Tibial nerve (tissue), 4 donors: ENCODE measurements at regions not wholly inside any gene's neighbourhood (a gene's known extent, or its start where the extent isn't known, plus 50 kb on each side); places are given as distances from the start of the nearest gene placed in this dataset.

Source experiments
- DNase-seq, 2 donors: peaks; one replicate each; pipeline ENCODE4 v3.0.0-alpha.2; 2019; ENCODE audit warnings: low spot score in 2 of 2
- H3K27ac ChIP-seq, 4 donors: fragments of 200-600 bp; sonication (generic) in 3 of 4; one replicate each; pipeline ENCODE4 v1.5.1; 2017 to 2019; ENCODE audit warnings: mild to moderate bottlenecking in 1 of 4
- H3K27me3 ChIP-seq, 2 donors: fragments of 200-600 bp; sonication (generic) in 1 of 2; one replicate each; pipeline versions ENCODE4 v1.5.1 to v1.6.0; 2017 to 2019
- H3K36me3 ChIP-seq, 3 donors: fragments of 200-600 bp; sonication (generic); one replicate each; pipeline ENCODE4 v1.5.1; 2018 to 2019
- H3K4me1 ChIP-seq, 4 donors: fragments of 200-600 bp; sonication (generic) in 3 of 4; one replicate each; pipeline ENCODE4 v1.5.1; 2017 to 2019
- H3K4me3 ChIP-seq, 4 donors: fragments of 200-600 bp; sonication (generic) in 3 of 4; one replicate each; pipeline ENCODE4 v1.5.1; 2017 to 2019; ENCODE audit warnings: mild to moderate bottlenecking in 1 of 4, moderate library complexity in 1 of 4
- H3K9me3 ChIP-seq, 4 donors: fragments of 200-600 bp; sonication (generic) in 3 of 4; one replicate each; pipeline ENCODE4 v1.5.1; 2017 to 2019
- CTCF ChIP-seq, 5 experiments: fragments of 200-600 bp in 3 of 5; fragments of 450-650 bp in 2 of 5; sonication (generic) in 3 of 5; IDR thresholded peaks; one replicate each; pipeline ENCODE4 v1.5.1; 2016 to 2019; ENCODE audit warnings: antibody characterized with exemption in 5 of 5, mild to moderate bottlenecking in 3 of 5, moderate library complexity in 2 of 5
- EP300 ChIP-seq, 2 donors: sonication (generic); formaldehyde crosslinking; IDR thresholded peaks; one replicate each; pipeline ENCODE4 v1.6.1; 2017; ENCODE audit warnings: antibody characterized with exemption in 2 of 2, mild to moderate bottlenecking in 1 of 2
- POLR2A ChIP-seq, 2 donors: fragments of 450-650 bp; IDR thresholded peaks; one replicate each; pipeline ENCODE4 v1.6.1; 2017; ENCODE audit warnings: antibody characterized with exemption in 2 of 2, mild to moderate bottlenecking in 2 of 2, moderate library complexity in 2 of 2
- WGBS, 2 donors: methylation state at CpG; one replicate each; pipeline ENCODE4 v1.1.5; 2018; 5-methylcytosine and 5-hydroxymethylcytosine counted together

GRCh38 chr6:91573826-91574416 lies 987.0 kb upstream of the MAP3K7 start:
- 86 to 88% methylated on average over 3 of the region's 3 CpGs for WGBS, 2 donors

GRCh38 chr6:91572878-91573277 lies 986.0 kb upstream of the MAP3K7 start:
- 80 to 81% methylated on average over 3 of the region's 3 CpGs for WGBS, 2 donors

More at GRCh38 chr6:91573826-91574416, 987.0 kb upstream of the MAP3K7 start:
- H3K9me3 ChIP-seq, result no peaks in the 10 kb centered on the region
- no peaks in the 10 kb centered on the region for H3K27me3 ChIP-seq
- no peaks in the 10 kb centered on the region for H3K4me1 ChIP-seq
- TF ChIP-seq EP300 (IDR thresholded peaks at IDR 0.05) (no peak), POLR2A (IDR thresholded peaks at IDR 0.05) (no peak)
- DNase-seq, result no peak
- H3K27ac ChIP-seq, result no peak overlapping the region
- no peak overlapping the region for H3K4me3 ChIP-seq
- no peaks in the 10 kb centered on the region for H3K36me3 ChIP-seq

GRCh38 chr6:91569071-91569470 lies 982.2 kb upstream of the MAP3K7 start:
- Histone ChIP-seq H3K27ac (no peak overlapping the region), H3K4me1 (no peaks in the 10 kb centered on the region), H3K4me3 (no peak overlapping the region), H3K27me3 (no peaks in the 10 kb centered on the region), H3K9me3 (no peaks in the 10 kb centered on the region), H3K36me3 (no peaks in the 10 kb centered on the region)
- TF ChIP-seq POLR2A (IDR thresholded peaks at IDR 0.05), result no peak
- TF ChIP-seq CTCF (IDR thresholded peaks at IDR 0.05), result no peak
- no peak for TF ChIP-seq EP300 (IDR thresholded peaks at IDR 0.05)
- 70% methylated on average over 2 of the region's 2 CpGs for WGBS, 2 donors
- no peak for DNase-seq

More at GRCh38 chr6:91572878-91573277, 986.0 kb upstream of the MAP3K7 start:
- Histone ChIP-seq H3K36me3 (no peaks in the 10 kb centered on the region), H3K27ac (no peak overlapping the region), H3K4me3 (no peak overlapping the region), H3K4me1 (no peaks in the 10 kb centered on the region), H3K27me3 (no peaks in the 10 kb centered on the region), H3K9me3 (no peaks in the 10 kb centered on the region)
- no peak for DNase-seq
- TF ChIP-seq POLR2A (IDR thresholded peaks at IDR 0.05), result no peak
- TF ChIP-seq EP300 (IDR thresholded peaks at IDR 0.05), result no peak
- TF ChIP-seq CTCF (IDR thresholded peaks at IDR 0.05), result no peak

GRCh38 chr6:91566467-91566866 lies 979.6 kb upstream of the MAP3K7 start:
- Histone ChIP-seq H3K4me1 (no peaks in the 10 kb centered on the region), H3K9me3 (peaks cover 0 to 3% (median 0%) of the 10 kb centered on the region in 4 donors), H3K4me3 (no peak overlapping the region), H3K27ac (no peak overlapping the region), H3K27me3 (no peaks in the 10 kb centered on the region), H3K36me3 (no peaks in the 10 kb centered on the region)
- no peak for DNase-seq
- TF ChIP-seq POLR2A (IDR thresholded peaks at IDR 0.05) (no peak), EP300 (IDR thresholded peaks at IDR 0.05) (no peak), CTCF (IDR thresholded peaks at IDR 0.05) (no peak)

- H3K4me1 ChIP-seq, result no peaks in the 10 kb centered on the region
- no peak overlapping the region for H3K4me3 ChIP-seq
- H3K27ac ChIP-seq, result no peak overlapping the region
- no peaks in the 10 kb centered on the region for H3K27me3 ChIP-seq
- TF ChIP-seq POLR2A (IDR thresholded peaks at IDR 0.05) (no peak), CTCF (IDR thresholded peaks at IDR 0.05) (no peak), EP300 (IDR thresholded peaks at IDR 0.05) (no peak)
- no peak for DNase-seq
- 82% methylated on average over 3 of the region's 3 CpGs for WGBS, 2 donors
- H3K36me3 ChIP-seq, result no peaks in the 10 kb centered on the region
- peaks cover 0 to 16% (median 2%) of the 10 kb centered on the region in 4 donors for H3K9me3 ChIP-seq
Observed at GRCh38 chr6:91565207-91565606, 978.3 kb upstream of the MAP3K7 start.

GRCh38 chr6:91562955-91563354 lies 976.1 kb upstream of the MAP3K7 start:
- WGBS, 2 donors, result 47 to 54% methylated on average over 3 of the region's 3 CpGs
- no peaks in the 10 kb centered on the region for H3K4me1 ChIP-seq

More at GRCh38 chr6:91562955-91563354, 976.1 kb upstream of the MAP3K7 start:
- no peak overlapping the region for H3K4me3 ChIP-seq
- H3K9me3 ChIP-seq, result peaks cover 0 to 24% (median 2%) of the 10 kb centered on the region in 4 donors
- H3K36me3 ChIP-seq, result no peaks in the 10 kb centered on the region
- TF ChIP-seq EP300 (IDR thresholded peaks at IDR 0.05), result no peak
- no peak for TF ChIP-seq POLR2A (IDR thresholded peaks at IDR 0.05)
- TF ChIP-seq CTCF (IDR thresholded peaks at IDR 0.05), result no peak
- no peaks in the 10 kb centered on the region for H3K27me3 ChIP-seq
- no peak for DNase-seq
- H3K27ac ChIP-seq, result no peak overlapping the region
